HuH-7 (cell line): ENCODE measurements at regions not wholly inside any gene's neighbourhood (a gene's known extent, or its start where the extent isn't known, plus 50 kb on each side); places are given as distances from the start of the nearest gene placed in this dataset.

Source experiments
- DNase-seq: peaks from one replicate; pipeline ENCODE4 v3.0.0; 2011; ENCODE audit warnings: low spot score

- no peak for DNase-seq
These were observed 104.8 kb upstream of the SIRPA start for GRCh38 chr20:1790386-1790785.

- DNase-seq, result no peak
These were observed 107.2 kb upstream of the SIRPA start for GRCh38 chr20:1788044-1788443.

GRCh38 chr20:1786486-1786885, 108.7 kb upstream of the SIRPA start:
- no peak for DNase-seq

- no peak for DNase-seq
These were observed 110.6 kb upstream of the SIRPA start for GRCh38 chr20:1784586-1784985.

GRCh38 chr20:1783245-1783644, 112.0 kb upstream of the SIRPA start:
- no peak for DNase-seq

GRCh38 chr20:1782181-1782580, 113.0 kb upstream of the SIRPA start:
- no peak for DNase-seq

- DNase-seq, result no peak
These were observed 115.6 kb upstream of the SIRPA start for GRCh38 chr20:1779567-1779966.

GRCh38 chr20:1778338-1778737, 116.9 kb upstream of the SIRPA start:
- DNase-seq, result no peak

GRCh38 chr20:1777476-1777820, 117.8 kb upstream of the SIRPA start:
- DNase-seq, result no peak

- DNase-seq, result peak; percentile 66
These were observed 118.3 kb upstream of the SIRPA start for GRCh38 chr20:1776681-1777475.

GRCh38 chr20:1775117-1775516, 117.5 kb upstream of the SIRPG start:
- DNase-seq, result no peak

- DNase-seq, result no peak
These were observed 116.9 kb upstream of the SIRPG start for GRCh38 chr20:1774479-1774878.

GRCh38 chr20:1773816-1774215, 116.2 kb upstream of the SIRPG start:
- no peak for DNase-seq

- DNase-seq, result no peak
These were observed 111.9 kb upstream of the SIRPG start for GRCh38 chr20:1769491-1769890.

GRCh38 chr20:1766731-1767130, 109.2 kb upstream of the SIRPG start:
- no peak for DNase-seq

GRCh38 chr20:1764136-1765033, 106.8 kb upstream of the SIRPG start:
- DNase-seq, result peak; percentile 59

- no peak for DNase-seq
These were observed 104.0 kb upstream of the SIRPG start for GRCh38 chr20:1761598-1761997.

- no peak for DNase-seq
These were observed 103.5 kb upstream of the SIRPG start for GRCh38 chr20:1761116-1761515.

- DNase-seq, result no peak
These were observed 101.2 kb upstream of the SIRPG start for GRCh38 chr20:1758765-1759164.

GRCh38 chr20:1757606-1758512, 100.3 kb upstream of the SIRPG start:
- no peak for DNase-seq

GRCh38 chr20:1757072-1757471, 99.5 kb upstream of the SIRPG start:
- no peak for DNase-seq

- DNase-seq, result no peak
These were observed 97.2 kb upstream of the SIRPG start for GRCh38 chr20:1754749-1755148.
